ENCODE measurements at regions not wholly inside any gene's neighbourhood (a gene's known extent, or its start where the extent isn't known, plus 50 kb on each side); places are given as distances from the start of the nearest gene placed in this dataset.
"Not testable (repeated sequence)": the region's sequence is repeated elsewhere in the genome, so short reads cannot be mapped to it uniquely, and the experiment has no call there.

- DNase-seq = no peak
Observed at GRCh38 chr4:164529058-164529457, 224.9 kb upstream of the SMIM31 start.

GRCh38 chr4:164529486-164529885 lies 224.4 kb upstream of the SMIM31 start:
- no peak for DNase-seq

- no peak for DNase-seq
Observed at GRCh38 chr4:164531336-164531735, 222.6 kb upstream of the SMIM31 start.

GRCh38 chr4:164536814-164537213 lies 217.1 kb upstream of the SMIM31 start:
- no peak for DNase-seq

GRCh38 chr4:164538097-164538496 lies 215.8 kb upstream of the SMIM31 start:
- no peak for DNase-seq

- no peak for DNase-seq
Observed at GRCh38 chr4:164540987-164541386, 212.9 kb upstream of the SMIM31 start.

GRCh38 chr4:164542431-164542830 lies 211.5 kb upstream of the SMIM31 start:
- DNase-seq = no peak

- no peak for DNase-seq
Observed at GRCh38 chr4:164550989-164551712, 202.8 kb upstream of the SMIM31 start.

- DNase-seq = no peak
Observed at GRCh38 chr4:164551713-164552040, 202.3 kb upstream of the SMIM31 start.

GRCh38 chr4:164571593-164572390 lies 182.1 kb upstream of the SMIM31 start:
- DNase-seq = no peak

GRCh38 chr4:164572877-164573279 lies 181.1 kb upstream of the SMIM31 start:
- no peak for DNase-seq

- DNase-seq = no peak
Observed at GRCh38 chr4:164575861-164576260, 178.1 kb upstream of the SMIM31 start.

- no peak for DNase-seq
Observed at GRCh38 chr4:164579270-164579942, 174.5 kb upstream of the SMIM31 start.

- no peak for DNase-seq
Observed at GRCh38 chr4:164591666-164592065, 162.3 kb upstream of the SMIM31 start.

- no peak for DNase-seq
Observed at GRCh38 chr4:164595751-164596150, 158.2 kb upstream of the SMIM31 start.

- no peak for DNase-seq
Observed at GRCh38 chr4:164596318-164596878, 157.5 kb upstream of the SMIM31 start.

- DNase-seq = no peak
Observed at GRCh38 chr4:164596927-164597326, 157.0 kb upstream of the SMIM31 start.

GRCh38 chr4:164601653-164602052 lies 152.3 kb upstream of the SMIM31 start:
- DNase-seq = no peak

GRCh38 chr4:164605791-164606190 lies 148.1 kb upstream of the SMIM31 start:
- DNase-seq = not testable (repeated sequence)

GRCh38 chr4:164606478-164606877 lies 147.5 kb upstream of the SMIM31 start:
- no peak for DNase-seq

- DNase-seq = no peak
Observed at GRCh38 chr4:164613256-164613655, 140.7 kb upstream of the SMIM31 start.

- DNase-seq = no peak
Observed at GRCh38 chr4:164613792-164614191, 140.1 kb upstream of the SMIM31 start.

GRCh38 chr4:164614329-164614728 lies 139.6 kb upstream of the SMIM31 start:
- DNase-seq = no peak
